PFSK-1 (cell line): ENCODE measurements at regions not wholly inside any gene's neighbourhood (a gene's known extent, or its start where the extent isn't known, plus 50 kb on each side); places are given as distances from the start of the nearest gene placed in this dataset.

Source experiments
- POLR2AphosphoS5 ChIP-seq: IDR thresholded peaks from 2 replicates; pipeline ENCODE4 v1.6.1; 2012; ENCODE audit warnings: low read depth, mild to moderate bottlenecking, control low read depth, low read length, moderate library complexity
- REST ChIP-seq, 2 experiments: IDR thresholded peaks; 2 replicates each; pipeline versions ENCODE4 v1.6.1 to v1.8.0; 2011 to 2012; ENCODE audit warnings: low read depth in 2 of 2, low read length in 2 of 2, control low read depth in 1 of 2, inconsistent platforms in 1 of 2, mild to moderate bottlenecking in 1 of 2, moderate library complexity in 1 of 2; ENCODE audit not compliant: insufficient read depth in 1 of 2
- SIN3A ChIP-seq: IDR thresholded peaks from 2 replicates; pipeline ENCODE4 v1.6.1; 2012; ENCODE audit warnings: mild to moderate bottlenecking, low read length, moderate library complexity, borderline replicate concordance; ENCODE audit not compliant: insufficient read depth
- TAF1 ChIP-seq: IDR thresholded peaks from 2 replicates; pipeline ENCODE4 v1.6.1; 2012; ENCODE audit warnings: low read length, control low read depth, borderline replicate concordance; ENCODE audit not compliant: insufficient read depth

- TF ChIP-seq TAF1 (no peak), REST (IDR thresholded peaks at IDR 0.05; ENCODE audit: insufficient read depth in 1 of 2, low read depth in 2 of 2, low read length in 2 of 2) (no peak), POLR2AphosphoS5 (no peak), SIN3A (no peak)
Measured at GRCh38 chr11:96696731-96697130, 306.9 kb downstream of the JRKL start.
